ENCODE measurements at regions not wholly inside any gene's neighbourhood (a gene's known extent, or its start where the extent isn't known, plus 50 kb on each side); places are given as distances from the start of the nearest gene placed in this dataset.

GRCh38 chr1:188986745-188987417 lies 1490.8 kb downstream of the BRINP3 start:
- no peak overlapping the region for H2AFZ ChIP-seq (ENCODE audit: low read length)
- H3K4me1 ChIP-seq (ENCODE audit: low read length) = 0 out of 2 replicates have a peak, but pooled peaks cover 3% of the 10 kb centered on the region
- no peaks in the 10 kb centered on the region for H3K36me3 ChIP-seq (replicated peaks; ENCODE audit: insufficient read depth, low read length)
- no peak overlapping the region for H3K27ac ChIP-seq (ENCODE audit: low read length)
- H3K9ac ChIP-seq (ENCODE audit: low read length) = no peak overlapping the region
- no peaks in the 10 kb centered on the region for H3K27me3 ChIP-seq (replicated peaks; ENCODE audit: insufficient read depth, low read length)
- no peak for DNase-seq
- H3K4me3 ChIP-seq (ENCODE audit: low read length) = no peak overlapping the region
- no peaks in the 10 kb centered on the region for H3K9me2 ChIP-seq (replicated peaks; ENCODE audit: insufficient read depth, low read length)
- no peaks in the 10 kb centered on the region for H4K20me1 ChIP-seq (ENCODE audit: insufficient read depth, low read length)
- no peaks in the 10 kb centered on the region for H3F3A ChIP-seq (ENCODE audit: insufficient read depth, low read length)
- no peaks in the 10 kb centered on the region for H3K79me2 ChIP-seq (ENCODE audit: low read length)
- no peaks in the 10 kb centered on the region for H3K9me3 ChIP-seq (replicated peaks; ENCODE audit: insufficient read depth, low read length)
- TF ChIP-seq EZH2phosphoT487 (IDR thresholded peaks at IDR 0.05; ENCODE audit: low read length) (no peak), EZH2 (optimal IDR thresholded peaks at IDR 0.05; ENCODE audit: low read depth, low read length) (no peak), CTCF (IDR thresholded peaks at IDR 0.05; ENCODE audit: low read length) (no peak)
- H3K4me2 ChIP-seq (ENCODE audit: low read depth, low read length) = no peak overlapping the region

- no peak for DNase-seq
Observed at GRCh38 chr1:188988589-188988988, 1489.1 kb downstream of the BRINP3 start.

GRCh38 chr1:188991221-188991930 lies 1486.3 kb downstream of the BRINP3 start:
- no peak for TF ChIP-seq EZH2phosphoT487 (IDR thresholded peaks at IDR 0.05; ENCODE audit: low read length)
- no peak for TF ChIP-seq CTCF (IDR thresholded peaks at IDR 0.05; ENCODE audit: low read length)
- no peak for TF ChIP-seq EZH2 (optimal IDR thresholded peaks at IDR 0.05; ENCODE audit: low read depth, low read length)
- Histone ChIP-seq H3K27ac (ENCODE audit: low read length) (no peak overlapping the region), H3K9me3 (replicated peaks; ENCODE audit: insufficient read depth, low read length) (no peaks in the 10 kb centered on the region), H3K4me3 (ENCODE audit: low read length) (no peak overlapping the region), H3K4me1 (ENCODE audit: low read length) (no peaks in the 10 kb centered on the region), H3F3A (ENCODE audit: insufficient read depth, low read length) (no peaks in the 10 kb centered on the region), H2AFZ (ENCODE audit: low read length) (no peak overlapping the region), H3K36me3 (replicated peaks; ENCODE audit: insufficient read depth, low read length) (no peaks in the 10 kb centered on the region), H3K9ac (ENCODE audit: low read length) (no peak overlapping the region), H3K79me2 (ENCODE audit: low read length) (no peaks in the 10 kb centered on the region), H3K4me2 (ENCODE audit: low read depth, low read length) (no peak overlapping the region), H3K9me2 (replicated peaks; ENCODE audit: insufficient read depth, low read length) (no peaks in the 10 kb centered on the region), H4K20me1 (ENCODE audit: insufficient read depth, low read length) (no peaks in the 10 kb centered on the region), H3K27me3 (replicated peaks; ENCODE audit: insufficient read depth, low read length) (no peaks in the 10 kb centered on the region)
- no peak for DNase-seq

More at GRCh38 chr1:188988589-188988988, 1489.1 kb downstream of the BRINP3 start:
- H3K4me3 ChIP-seq (ENCODE audit: low read length) = no peak overlapping the region
- H3K27ac ChIP-seq (ENCODE audit: low read length) = no peak overlapping the region
- no peaks in the 10 kb centered on the region for H3K79me2 ChIP-seq (ENCODE audit: low read length)
- H3K9me3 ChIP-seq (replicated peaks; ENCODE audit: insufficient read depth, low read length) = no peaks in the 10 kb centered on the region
- H3F3A ChIP-seq (ENCODE audit: insufficient read depth, low read length) = no peaks in the 10 kb centered on the region
- no peak overlapping the region for H3K9ac ChIP-seq (ENCODE audit: low read length)
- H2AFZ ChIP-seq (ENCODE audit: low read length) = no peak overlapping the region
- TF ChIP-seq EZH2phosphoT487 (IDR thresholded peaks at IDR 0.05; ENCODE audit: low read length) = no peak
- no peak for TF ChIP-seq EZH2 (optimal IDR thresholded peaks at IDR 0.05; ENCODE audit: low read depth, low read length)
- no peak for TF ChIP-seq CTCF (IDR thresholded peaks at IDR 0.05; ENCODE audit: low read length)
- no peak overlapping the region for H3K4me2 ChIP-seq (ENCODE audit: low read depth, low read length)
- H4K20me1 ChIP-seq (ENCODE audit: insufficient read depth, low read length) = no peaks in the 10 kb centered on the region
- no peaks in the 10 kb centered on the region for H3K27me3 ChIP-seq (replicated peaks; ENCODE audit: insufficient read depth, low read length)
- no peaks in the 10 kb centered on the region for H3K4me1 ChIP-seq (ENCODE audit: low read length)
- no peaks in the 10 kb centered on the region for H3K9me2 ChIP-seq (replicated peaks; ENCODE audit: insufficient read depth, low read length)
- H3K36me3 ChIP-seq (replicated peaks; ENCODE audit: insufficient read depth, low read length) = no peaks in the 10 kb centered on the region

Data from MM.1S (cell line).